ENCODE measurements at regions not wholly inside any gene's neighbourhood (a gene's known extent, or its start where the extent isn't known, plus 50 kb on each side); places are given as distances from the start of the nearest gene placed in this dataset.

GRCh38 chr11:128171506-128171905 is 415.9 kb downstream of the ETS1 start:
- Histone ChIP-seq H3K36me3 (ENCODE audit: insufficient read depth, low read length) (no peaks in the 10 kb centered on the region), H3K9ac (ENCODE audit: low read depth, low read length) (no peak overlapping the region), H3K4me1 (ENCODE audit: insufficient read depth, low read length) (peaks cover 3% of the 10 kb centered on the region; the same call in 1 of the 2 replicates), H3K9me3 (ENCODE audit: control insufficient read depth, insufficient read depth, low read length) (no peaks in the 10 kb centered on the region)

- H3K4me1 ChIP-seq (ENCODE audit: insufficient read depth, low read length), result no peaks in the 10 kb centered on the region
- no peaks in the 10 kb centered on the region for H3K9me3 ChIP-seq (ENCODE audit: control insufficient read depth, insufficient read depth, low read length)
- H3K36me3 ChIP-seq (ENCODE audit: insufficient read depth, low read length), result no peaks in the 10 kb centered on the region
- no peak overlapping the region for H3K9ac ChIP-seq (ENCODE audit: low read depth, low read length)
Observed at GRCh38 chr11:128165572-128165971, 421.8 kb downstream of the ETS1 start.

- Histone ChIP-seq H3K9ac (ENCODE audit: low read depth, low read length) (no peak overlapping the region), H3K36me3 (ENCODE audit: insufficient read depth, low read length) (no peaks in the 10 kb centered on the region), H3K4me1 (ENCODE audit: insufficient read depth, low read length) (no peaks in the 10 kb centered on the region), H3K9me3 (ENCODE audit: control insufficient read depth, insufficient read depth, low read length) (no peaks in the 10 kb centered on the region)
Observed at GRCh38 chr11:128164080-128164741, 423.1 kb downstream of the ETS1 start.

- Histone ChIP-seq H3K36me3 (ENCODE audit: insufficient read depth, low read length) (no peaks in the 10 kb centered on the region), H3K4me1 (ENCODE audit: insufficient read depth, low read length) (no peaks in the 10 kb centered on the region), H3K9me3 (ENCODE audit: control insufficient read depth, insufficient read depth, low read length) (no peaks in the 10 kb centered on the region), H3K9ac (ENCODE audit: low read depth, low read length) (no peak overlapping the region)
Observed at GRCh38 chr11:128161994-128162393, 425.4 kb downstream of the ETS1 start.

- Histone ChIP-seq H3K36me3 (ENCODE audit: insufficient read depth, low read length) (no peaks in the 10 kb centered on the region), H3K4me1 (ENCODE audit: insufficient read depth, low read length) (no peaks in the 10 kb centered on the region), H3K9ac (ENCODE audit: low read depth, low read length) (no peak overlapping the region), H3K9me3 (ENCODE audit: control insufficient read depth, insufficient read depth, low read length) (no peaks in the 10 kb centered on the region)
Observed at GRCh38 chr11:128161436-128161835, 425.9 kb downstream of the ETS1 start.

GRCh38 chr11:128158860-128159259 is 428.5 kb downstream of the ETS1 start:
- no peaks in the 10 kb centered on the region for H3K4me1 ChIP-seq (ENCODE audit: insufficient read depth, low read length)
- H3K9me3 ChIP-seq (ENCODE audit: control insufficient read depth, insufficient read depth, low read length), result no peaks in the 10 kb centered on the region
- H3K9ac ChIP-seq (ENCODE audit: low read depth, low read length), result no peak overlapping the region
- no peaks in the 10 kb centered on the region for H3K36me3 ChIP-seq (ENCODE audit: insufficient read depth, low read length)

- Histone ChIP-seq H3K9me3 (ENCODE audit: control insufficient read depth, insufficient read depth, low read length) (no peaks in the 10 kb centered on the region), H3K4me1 (ENCODE audit: insufficient read depth, low read length) (no peaks in the 10 kb centered on the region), H3K36me3 (ENCODE audit: insufficient read depth, low read length) (no peaks in the 10 kb centered on the region), H3K9ac (ENCODE audit: low read depth, low read length) (peak overlapping the region; percentile 34; the same call in 1 of the 2 replicates)
Observed at GRCh38 chr11:128157423-128158298, 429.7 kb downstream of the ETS1 start.

- Histone ChIP-seq H3K36me3 (ENCODE audit: insufficient read depth, low read length) (no peaks in the 10 kb centered on the region), H3K9me3 (ENCODE audit: control insufficient read depth, insufficient read depth, low read length) (no peaks in the 10 kb centered on the region), H3K4me1 (ENCODE audit: insufficient read depth, low read length) (no peaks in the 10 kb centered on the region), H3K9ac (ENCODE audit: low read depth, low read length) (no peak overlapping the region)
Observed at GRCh38 chr11:128156486-128156885, 430.9 kb downstream of the ETS1 start.

- H3K4me1 ChIP-seq (ENCODE audit: insufficient read depth, low read length), result no peaks in the 10 kb centered on the region
Observed at GRCh38 chr11:128155590-128155989, 431.8 kb downstream of the ETS1 start.

GRCh38 chr11:128153697-128154048 is 433.7 kb downstream of the ETS1 start:
- Histone ChIP-seq H3K9ac (ENCODE audit: low read depth, low read length) (no peak overlapping the region), H3K4me1 (ENCODE audit: insufficient read depth, low read length) (no peaks in the 10 kb centered on the region), H3K36me3 (ENCODE audit: insufficient read depth, low read length) (no peaks in the 10 kb centered on the region), H3K9me3 (ENCODE audit: control insufficient read depth, insufficient read depth, low read length) (no peaks in the 10 kb centered on the region)

More at GRCh38 chr11:128155590-128155989, 431.8 kb downstream of the ETS1 start:
- no peaks in the 10 kb centered on the region for H3K9me3 ChIP-seq (ENCODE audit: control insufficient read depth, insufficient read depth, low read length)
- H3K9ac ChIP-seq (ENCODE audit: low read depth, low read length), result no peak overlapping the region
- H3K36me3 ChIP-seq (ENCODE audit: insufficient read depth, low read length), result no peaks in the 10 kb centered on the region

GRCh38 chr11:128152796-128153696 is 434.3 kb downstream of the ETS1 start:
- Histone ChIP-seq H3K9me3 (ENCODE audit: control insufficient read depth, insufficient read depth, low read length) (no peaks in the 10 kb centered on the region), H3K9ac (ENCODE audit: low read depth, low read length) (no peak overlapping the region), H3K4me1 (ENCODE audit: insufficient read depth, low read length) (no peaks in the 10 kb centered on the region), H3K36me3 (ENCODE audit: insufficient read depth, low read length) (no peaks in the 10 kb centered on the region)

GRCh38 chr11:128151780-128152179 is 435.6 kb downstream of the ETS1 start:
- Histone ChIP-seq H3K4me1 (ENCODE audit: insufficient read depth, low read length) (no peaks in the 10 kb centered on the region), H3K9me3 (ENCODE audit: control insufficient read depth, insufficient read depth, low read length) (no peaks in the 10 kb centered on the region), H3K36me3 (ENCODE audit: insufficient read depth, low read length) (no peaks in the 10 kb centered on the region), H3K9ac (ENCODE audit: low read depth, low read length) (no peak overlapping the region)

GRCh38 chr11:128151338-128151737 is 436.0 kb downstream of the ETS1 start:
- Histone ChIP-seq H3K9me3 (ENCODE audit: control insufficient read depth, insufficient read depth, low read length) (no peaks in the 10 kb centered on the region), H3K4me1 (ENCODE audit: insufficient read depth, low read length) (no peaks in the 10 kb centered on the region), H3K36me3 (ENCODE audit: insufficient read depth, low read length) (no peaks in the 10 kb centered on the region), H3K9ac (ENCODE audit: low read depth, low read length) (no peak overlapping the region)

- Histone ChIP-seq H3K9ac (ENCODE audit: low read depth, low read length) (no peak overlapping the region), H3K4me1 (ENCODE audit: insufficient read depth, low read length) (no peaks in the 10 kb centered on the region), H3K36me3 (ENCODE audit: insufficient read depth, low read length) (no peaks in the 10 kb centered on the region), H3K9me3 (ENCODE audit: control insufficient read depth, insufficient read depth, low read length) (no peaks in the 10 kb centered on the region)
Observed at GRCh38 chr11:128148208-128148607, 439.1 kb downstream of the ETS1 start.

All from ES-I3 (cell line).